HG03135 (cell line): ENCODE measurements at regions not wholly inside any gene's neighbourhood (a gene's known extent, or its start where the extent isn't known, plus 50 kb on each side); places are given as distances from the start of the nearest gene placed in this dataset.

Experiments
- ATAC-seq: cut with Tn5 transposase; IDR thresholded peaks from one replicate; pipeline ENCODE4 v1.9.1; 2021; ENCODE audit warnings: mild to moderate bottlenecking, moderate library complexity; ENCODE audit not compliant: unreplicated experiment

DNA sequence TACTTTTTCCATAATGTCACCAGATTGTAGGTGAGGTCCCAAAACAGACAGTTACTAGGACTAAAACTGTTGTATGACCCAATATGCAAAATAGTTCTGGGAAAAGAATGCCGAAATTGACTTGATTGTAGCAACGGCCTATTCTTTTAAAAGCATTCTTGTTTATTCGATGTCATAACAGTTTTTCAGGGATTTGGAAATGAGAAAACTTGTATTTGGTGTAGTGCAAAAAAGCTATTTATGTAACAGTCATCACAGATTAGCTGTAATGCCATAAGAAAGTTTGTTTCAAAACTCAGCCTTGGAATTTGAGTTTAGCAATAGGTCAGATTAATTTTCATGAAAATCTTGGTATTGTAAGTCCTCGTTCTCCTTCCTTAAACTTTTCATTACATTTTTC is 69.2 kb upstream of the DIAPH2 start:
- no peak for ATAC-seq

DNA sequence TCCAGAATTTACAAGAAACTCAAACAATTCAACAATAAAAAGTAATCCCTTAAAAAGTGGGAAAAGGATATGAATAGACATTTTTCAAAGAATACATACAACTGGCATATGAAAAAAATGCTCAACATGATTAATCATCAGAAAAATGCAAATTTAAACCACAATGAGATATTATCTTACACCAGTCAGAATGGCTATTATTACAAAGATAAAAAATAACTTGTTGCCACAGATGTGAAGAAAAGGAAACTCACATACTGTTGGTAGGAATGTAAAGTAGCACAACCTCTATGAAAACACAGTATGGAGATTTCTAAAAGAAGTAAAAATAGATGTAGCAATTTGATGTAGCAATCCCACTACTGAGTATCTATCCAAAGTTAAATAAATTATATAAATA is 65.1 kb upstream of the DIAPH2 start:
- ATAC-seq, result no peak

DNA sequence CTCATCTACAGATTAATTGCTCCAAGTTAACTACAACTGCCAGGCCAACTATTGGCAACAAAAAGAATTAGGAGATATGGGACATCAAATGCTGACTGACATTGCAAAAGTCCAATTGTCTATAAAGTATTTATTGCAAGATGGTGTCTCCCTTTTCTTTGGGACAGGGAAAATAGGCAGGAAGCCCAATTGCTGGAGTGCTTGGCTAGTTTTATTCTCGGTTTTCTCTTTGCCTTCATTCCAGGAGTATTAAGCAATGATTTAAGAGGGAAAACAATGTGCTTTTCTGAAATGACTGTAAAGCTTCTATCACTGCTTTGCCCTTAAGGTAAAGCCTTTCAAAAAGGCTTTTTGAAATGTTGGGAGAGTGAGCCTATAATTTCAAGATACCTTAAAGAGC is 62.8 kb upstream of the DIAPH2 start:
- no peak for ATAC-seq
